HG03103 (cell line): ENCODE measurements at regions not wholly inside any gene's neighbourhood (a gene's known extent, or its start where the extent isn't known, plus 50 kb on each side); places are given as distances from the start of the nearest gene placed in this dataset.
A peak's percentile ranks its signal among the peaks of the same experiment; 100 is the strongest.

Experiments
- ATAC-seq: cut with Tn5 transposase; IDR thresholded peaks from one replicate; pipeline ENCODE4 v1.9.1; 2021; ENCODE audit warnings: low read depth; ENCODE audit not compliant: unreplicated experiment

GRCh38 chr2:21279525-21279924 lies 155.8 kb downstream of the TDRD15 start:
- ATAC-seq = no peak

- ATAC-seq = no peak
Observed at GRCh38 chr2:21280793-21281192, 157.0 kb downstream of the TDRD15 start.

- no peak for ATAC-seq
Observed at GRCh38 chr2:21281384-21281783, 157.6 kb downstream of the TDRD15 start.

- ATAC-seq = no peak
Observed at GRCh38 chr2:21281791-21282514, 158.2 kb downstream of the TDRD15 start.

GRCh38 chr2:21282515-21282898 lies 158.7 kb downstream of the TDRD15 start:
- peak; percentile 57 for ATAC-seq

- no peak for ATAC-seq
Observed at GRCh38 chr2:21288299-21288698, 164.5 kb downstream of the TDRD15 start.

GRCh38 chr2:21288739-21289520 lies 165.2 kb downstream of the TDRD15 start:
- no peak for ATAC-seq

GRCh38 chr2:21289551-21289950 lies 165.8 kb downstream of the TDRD15 start:
- ATAC-seq = no peak

GRCh38 chr2:21289989-21290388 lies 166.2 kb downstream of the TDRD15 start:
- ATAC-seq = no peak

GRCh38 chr2:21291426-21291825 lies 167.7 kb downstream of the TDRD15 start:
- ATAC-seq = no peak

GRCh38 chr2:21294446-21294845 lies 170.7 kb downstream of the TDRD15 start:
- ATAC-seq = no peak

- ATAC-seq = no peak
Observed at GRCh38 chr2:21299411-21299810, 175.6 kb downstream of the TDRD15 start.

- no peak for ATAC-seq
Observed at GRCh38 chr2:21301871-21302455, 178.2 kb downstream of the TDRD15 start.

GRCh38 chr2:21303876-21304275 lies 180.1 kb downstream of the TDRD15 start:
- no peak for ATAC-seq

GRCh38 chr2:21305581-21305980 lies 181.8 kb downstream of the TDRD15 start:
- ATAC-seq = no peak

- ATAC-seq = no peak
Observed at GRCh38 chr2:21306235-21306634, 182.5 kb downstream of the TDRD15 start.

GRCh38 chr2:21307037-21307436 lies 183.3 kb downstream of the TDRD15 start:
- ATAC-seq = no peak

GRCh38 chr2:21310493-21310892 lies 186.7 kb downstream of the TDRD15 start:
- no peak for ATAC-seq

- no peak for ATAC-seq
Observed at GRCh38 chr2:21314322-21314835, 190.6 kb downstream of the TDRD15 start.

- ATAC-seq = peak; percentile 88
Observed at GRCh38 chr2:21317131-21317530, 193.4 kb downstream of the TDRD15 start.

- ATAC-seq = no peak
Observed at GRCh38 chr2:21318263-21318662, 194.5 kb downstream of the TDRD15 start.
